GM21423 (cell line): ENCODE measurements at regions not wholly inside any gene's neighbourhood (a gene's known extent, or its start where the extent isn't known, plus 50 kb on each side); places are given as distances from the start of the nearest gene placed in this dataset.

Experiments
- ATAC-seq: cut with Tn5 transposase; IDR thresholded peaks from one replicate; pipeline ENCODE4 v1.9.1; 2021; ENCODE audit warnings: mild to moderate bottlenecking, moderate library complexity; ENCODE audit not compliant: unreplicated experiment

DNA sequence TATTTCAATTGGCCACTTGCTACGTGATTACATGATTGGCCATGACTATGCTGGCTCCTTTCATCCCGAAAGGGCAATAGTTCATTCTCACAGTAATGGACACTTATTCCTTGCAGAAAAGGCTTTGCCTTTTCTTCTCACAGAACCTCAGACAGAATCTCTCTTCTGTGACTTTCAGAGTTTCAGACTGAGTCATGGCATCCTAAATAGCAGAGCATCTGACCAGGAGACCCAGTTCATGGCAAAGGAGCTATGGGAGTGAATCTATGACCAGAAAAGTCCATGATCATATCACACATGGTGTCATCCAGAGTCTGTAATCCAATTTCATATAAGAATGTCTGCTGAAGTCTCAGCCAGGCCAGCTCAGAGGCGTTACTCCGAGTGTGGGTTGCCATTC is 263.3 kb upstream of the CLNK start:
- no peak for ATAC-seq

DNA sequence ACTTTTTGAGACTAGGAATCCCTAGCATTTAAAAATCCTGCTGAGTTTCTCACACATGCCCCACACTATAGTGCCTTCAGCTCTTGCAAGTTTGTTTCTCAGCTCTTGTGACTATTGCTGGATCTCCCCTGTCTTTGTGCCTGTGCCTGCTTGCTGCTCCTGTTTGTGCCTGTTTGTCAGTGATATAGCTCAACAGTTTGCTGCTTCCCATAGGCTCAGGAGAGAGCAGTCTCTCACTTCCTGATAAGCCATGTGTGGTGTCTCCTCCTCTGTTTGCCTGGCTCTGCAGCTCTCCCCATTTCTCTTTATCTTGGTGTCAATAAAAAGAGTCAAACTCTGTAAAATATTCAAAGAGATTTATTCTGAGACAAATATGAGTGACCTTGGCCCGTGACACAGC is 259.8 kb upstream of the CLNK start:
- ATAC-seq, result no peak

DNA sequence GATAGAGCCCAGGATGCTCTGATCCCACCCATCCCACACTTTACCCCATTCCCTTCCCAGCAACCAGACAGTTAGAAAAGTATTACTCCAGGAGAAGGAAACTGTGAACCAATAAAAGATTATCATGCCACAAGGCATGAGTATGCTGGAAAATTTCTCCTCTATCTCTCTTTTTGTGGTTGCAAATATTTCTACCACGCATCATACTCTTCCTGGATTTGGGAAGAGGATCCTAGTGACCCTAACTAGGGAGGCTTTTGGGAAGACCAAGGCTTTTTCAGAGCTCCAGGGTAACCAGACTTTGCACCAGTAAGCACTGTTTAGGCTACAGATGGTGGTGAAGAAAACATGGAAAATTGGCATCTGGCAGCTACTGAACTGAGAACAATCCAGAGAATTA is 257.6 kb upstream of the CLNK start:
- no peak for ATAC-seq

DNA sequence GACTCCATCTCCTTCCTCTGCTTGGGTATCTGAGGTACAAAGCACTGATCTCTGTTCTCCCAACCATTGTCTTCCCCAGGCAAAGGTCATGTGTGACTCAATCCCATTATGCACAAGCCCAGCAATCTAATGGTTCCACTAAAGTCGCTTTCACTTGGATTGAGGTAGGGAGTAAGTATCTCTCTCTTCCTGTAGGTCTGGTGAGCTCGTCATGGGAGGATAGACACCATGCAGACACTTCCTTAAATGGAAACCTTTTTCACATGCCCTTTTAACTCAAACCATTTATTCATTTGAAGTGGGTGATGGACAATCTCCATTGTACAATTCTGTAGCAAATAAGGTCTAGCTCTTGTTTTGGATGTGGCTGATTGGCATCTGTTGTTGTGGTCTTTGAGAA is 245.2 kb upstream of the CLNK start:
- ATAC-seq, result no peak

DNA sequence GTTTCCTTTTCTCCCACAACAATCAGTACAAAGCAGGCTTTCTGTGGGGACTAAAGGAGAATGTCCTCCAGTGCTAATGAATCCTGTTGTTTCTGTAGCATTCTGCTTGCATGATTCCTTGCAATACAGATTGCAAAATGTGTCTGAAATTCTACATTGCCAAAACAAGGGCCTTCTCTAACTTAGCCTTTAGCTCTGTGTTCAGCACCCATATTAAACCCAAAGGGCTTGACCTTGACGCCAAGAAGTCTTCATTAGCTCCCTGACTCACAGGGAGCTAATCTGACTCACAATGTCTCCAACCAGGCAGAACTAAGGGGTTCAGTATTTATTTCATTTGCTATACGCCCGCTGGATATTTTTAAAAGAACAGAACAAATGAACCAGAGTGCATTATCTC is 241.4 kb upstream of the CLNK start:
- no peak for ATAC-seq

DNA sequence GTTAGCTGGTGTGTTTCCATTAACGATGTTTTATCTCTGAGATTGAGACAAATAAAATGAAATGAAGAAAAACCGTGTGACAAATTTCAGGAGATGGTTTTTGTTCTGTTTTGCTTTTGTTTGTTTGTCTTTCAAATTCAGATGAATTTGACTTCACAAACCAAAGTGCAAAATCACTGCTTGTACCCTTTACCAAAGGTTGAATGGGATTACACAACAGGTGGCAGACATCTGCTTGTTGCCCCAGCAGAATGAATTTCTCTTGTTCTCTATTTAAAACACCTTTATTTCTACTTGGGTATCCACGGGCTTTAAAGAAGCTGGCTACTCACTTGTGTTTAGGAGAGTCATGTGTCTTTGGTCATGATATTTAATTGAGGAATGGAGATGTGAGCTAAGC is 239.7 kb upstream of the CLNK start:
- no peak for ATAC-seq

DNA sequence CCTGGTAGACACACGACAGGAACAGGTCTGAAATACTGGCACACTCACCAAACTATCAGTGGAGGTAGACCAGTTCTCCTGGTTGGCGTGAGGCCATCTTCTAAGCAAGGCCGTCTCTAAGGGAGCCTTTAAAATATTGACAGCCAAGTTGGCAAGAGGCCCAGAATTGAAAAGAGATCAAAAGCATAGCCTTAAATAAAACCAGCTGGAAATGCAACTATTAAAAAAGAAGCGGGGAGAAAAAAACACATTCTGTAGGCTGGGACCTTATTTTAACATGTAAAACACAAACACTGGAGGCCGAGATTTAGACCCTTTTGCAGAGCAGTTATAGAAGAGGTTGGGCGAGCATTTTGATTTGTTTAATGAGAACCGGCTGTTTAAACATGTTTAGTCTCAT is 233.0 kb upstream of the CLNK start:
- ATAC-seq, result no peak

DNA sequence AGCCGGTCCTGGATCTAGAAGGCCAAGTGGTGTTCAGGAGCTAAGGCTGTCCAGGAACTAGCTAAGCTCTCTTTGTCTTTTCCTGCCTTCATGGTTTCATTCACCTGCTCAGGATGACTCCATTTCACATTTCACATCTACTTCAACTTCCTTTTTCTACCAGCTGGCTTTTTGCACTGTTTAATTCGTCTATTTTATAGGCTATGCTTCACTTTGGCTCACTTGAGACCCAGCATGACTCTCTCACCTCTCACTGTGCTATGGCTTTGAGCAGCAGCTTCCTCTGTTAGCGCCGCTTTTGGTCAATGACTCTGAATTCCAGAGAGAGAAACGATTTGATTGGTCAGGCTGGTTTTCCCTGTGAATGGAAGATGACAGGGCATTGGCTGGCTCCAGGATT is 213.5 kb upstream of the CLNK start:
- ATAC-seq, result no peak

DNA sequence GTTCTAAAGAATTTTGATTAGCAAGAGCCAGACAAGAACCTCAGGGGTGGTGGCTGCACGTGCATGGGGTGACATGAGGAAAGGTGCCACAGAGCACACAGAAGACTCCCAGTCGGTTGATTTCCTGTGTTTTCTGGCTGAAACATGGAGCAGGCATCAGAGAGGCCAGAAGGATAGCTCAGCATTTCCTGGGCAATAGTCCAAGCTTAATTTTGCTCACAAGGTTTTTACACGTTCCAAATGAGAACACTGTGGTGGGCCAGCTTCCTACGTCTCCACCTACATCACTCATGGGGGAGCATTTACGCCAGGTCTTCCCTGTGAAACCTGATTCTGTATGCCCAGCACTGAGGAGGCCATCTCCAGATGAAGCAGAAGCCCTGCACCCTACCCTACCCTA is 212.5 kb upstream of the CLNK start:
- ATAC-seq, result no peak

DNA sequence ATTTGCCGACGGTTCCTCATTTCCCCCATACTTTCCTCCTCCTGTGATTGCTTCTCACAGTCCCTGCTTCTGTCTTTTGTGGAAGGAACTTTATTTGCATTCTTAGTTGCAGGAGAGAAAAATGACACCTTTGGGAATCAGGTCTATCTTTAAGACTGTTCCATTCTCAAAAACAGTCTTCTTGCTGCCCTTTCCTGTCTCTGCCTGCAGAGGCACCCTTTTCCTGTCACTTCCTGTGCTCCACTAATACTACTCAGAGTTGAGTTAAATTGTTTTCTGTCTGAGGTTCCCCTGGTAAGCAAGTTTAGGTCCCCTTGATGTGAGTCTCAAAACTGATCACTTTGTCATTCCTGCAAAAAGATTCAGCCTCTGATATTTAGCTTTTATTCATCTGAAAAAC is 208.8 kb upstream of the CLNK start:
- peak; percentile 79 for ATAC-seq

DNA sequence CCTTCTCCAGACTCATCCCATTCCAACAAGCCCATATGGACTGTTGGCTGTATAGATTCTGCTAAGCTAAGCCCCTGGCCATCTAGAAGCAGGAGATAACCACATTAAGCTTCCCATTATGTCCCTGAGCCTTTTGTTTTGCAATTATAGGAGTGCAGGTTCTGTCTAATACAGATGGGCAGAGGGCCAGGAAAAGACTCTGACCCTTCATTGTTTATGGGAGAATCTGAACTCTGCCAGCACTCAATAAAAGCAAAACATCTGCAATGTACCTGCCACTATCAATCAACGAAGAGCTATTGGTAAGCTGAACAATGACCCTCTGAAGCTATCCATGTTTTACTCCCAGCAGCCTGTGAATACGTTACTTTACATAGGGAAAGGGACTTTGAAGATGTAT is 207.3 kb upstream of the CLNK start:
- no peak for ATAC-seq

DNA sequence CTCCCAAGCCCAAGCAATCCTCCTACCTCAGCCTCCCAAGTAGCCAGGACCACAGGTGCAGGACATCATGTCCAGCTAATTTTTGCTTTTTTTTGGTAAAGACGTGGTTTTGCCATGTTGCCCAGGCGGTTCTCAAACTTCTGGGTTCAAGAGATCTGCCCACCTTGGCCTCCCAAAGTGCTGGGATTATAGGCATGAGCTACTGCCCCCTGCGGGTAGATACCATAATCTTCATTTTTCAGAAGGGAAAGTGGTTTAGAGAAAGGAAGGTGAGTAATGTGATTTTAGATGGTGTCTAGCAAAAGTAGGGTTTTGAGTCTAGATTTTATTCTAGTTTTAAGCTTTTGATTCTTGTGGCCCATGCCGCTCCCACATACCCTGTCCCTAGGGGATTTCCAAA is 205.3 kb upstream of the CLNK start:
- ATAC-seq, result no peak

DNA sequence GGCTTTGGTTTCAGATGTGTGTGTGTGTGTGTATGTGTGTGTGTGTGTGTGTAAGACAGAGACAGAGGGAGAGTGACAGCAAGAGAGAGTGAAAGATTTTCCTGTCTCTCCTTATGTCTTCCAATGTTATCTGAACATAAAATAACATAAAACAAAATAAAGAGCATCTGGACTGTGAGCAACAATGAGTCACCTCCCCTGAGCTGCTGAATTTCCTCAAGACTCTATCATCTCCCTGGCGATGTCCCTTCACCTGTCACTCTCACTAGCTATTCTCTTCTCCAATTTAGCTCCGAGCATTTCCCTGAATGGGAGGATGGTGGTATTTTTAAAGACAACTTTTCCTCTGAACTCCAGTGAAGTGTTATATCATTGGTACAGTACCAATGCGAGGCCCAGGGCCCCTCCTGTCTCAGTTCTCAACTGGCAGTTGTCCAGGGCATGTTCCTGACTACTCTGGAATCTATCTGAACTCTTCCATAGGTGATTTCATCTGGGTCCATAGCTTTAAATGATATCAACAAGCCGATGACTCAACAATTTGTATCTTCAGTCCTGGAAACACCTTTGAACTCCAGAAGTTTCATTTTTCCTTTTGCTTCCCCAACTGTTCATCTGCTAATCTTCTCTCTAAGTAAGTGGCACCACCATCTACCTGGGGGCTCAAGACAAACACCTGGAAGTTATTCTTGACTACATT is 195.0 kb upstream of the CLNK start:
- no peak for ATAC-seq

DNA sequence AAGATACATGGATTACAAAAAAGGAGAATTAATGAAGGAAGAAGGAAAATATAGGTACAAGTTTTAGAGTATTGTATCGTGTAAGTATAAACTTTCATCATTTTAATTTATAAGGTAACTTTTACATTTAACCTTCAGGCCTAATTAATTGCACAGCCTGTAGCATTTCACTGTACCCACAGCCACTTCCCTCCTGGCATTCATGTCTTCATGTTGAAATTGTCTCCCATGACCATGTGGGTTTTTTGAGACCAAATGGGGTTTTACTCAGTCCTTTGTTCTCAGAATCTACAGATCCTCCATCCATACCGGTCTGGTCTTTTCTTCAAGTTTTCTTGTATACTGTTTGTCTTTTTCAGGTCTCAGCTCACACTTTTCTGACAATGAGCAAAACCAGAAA is 194.3 kb upstream of the CLNK start:
- ATAC-seq, result no peak

DNA sequence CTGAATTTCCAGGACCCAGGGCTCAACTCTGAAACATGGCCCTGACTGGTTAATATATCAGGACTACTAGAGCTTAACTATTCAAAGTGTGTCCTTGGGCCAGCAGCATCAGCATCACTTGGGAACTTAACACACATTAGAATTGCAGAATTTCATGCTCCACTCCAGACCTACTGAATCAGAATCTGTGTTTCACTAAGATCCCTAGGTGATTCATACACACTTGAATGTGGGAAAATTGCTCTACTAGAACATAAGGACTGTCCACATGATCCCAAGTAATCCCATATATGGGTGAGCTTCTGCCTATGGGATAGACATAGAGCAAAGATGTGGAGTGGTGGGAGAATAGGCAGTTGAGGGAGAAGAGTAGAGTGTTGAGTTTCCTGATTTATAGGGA is 192.5 kb upstream of the CLNK start:
- ATAC-seq, result no peak

DNA sequence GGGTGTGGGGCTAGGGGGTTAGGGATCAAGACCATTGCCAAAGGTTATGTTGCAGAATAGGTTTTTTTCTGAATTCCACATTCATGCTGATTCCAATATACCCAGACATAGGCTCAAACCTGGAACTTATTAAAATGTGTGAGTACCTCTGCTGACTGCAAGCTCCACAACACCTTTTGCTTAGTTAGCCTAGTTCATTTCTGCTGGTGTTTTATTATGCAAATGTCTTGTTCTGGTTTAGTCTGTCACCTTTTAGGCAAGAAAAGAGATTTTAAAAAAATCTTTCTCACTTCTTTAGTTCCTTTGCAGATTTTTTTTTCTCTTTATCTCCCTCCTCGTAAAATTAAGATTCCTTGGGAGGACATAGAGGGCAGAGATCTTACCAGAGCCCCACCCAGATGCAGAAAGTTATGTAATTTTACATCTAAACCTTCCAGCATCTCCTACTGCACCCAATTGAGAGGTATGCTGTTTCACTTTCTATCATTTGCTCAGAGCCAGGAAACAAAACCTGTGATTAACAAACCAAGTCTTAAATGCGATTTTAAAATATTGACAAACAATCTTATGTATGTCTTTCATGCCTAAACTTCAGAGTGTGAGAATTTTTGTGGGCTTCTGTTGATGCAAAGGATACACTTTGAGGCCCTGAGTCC is 190.7 kb upstream of the CLNK start:
- peak; percentile 50 for ATAC-seq

DNA sequence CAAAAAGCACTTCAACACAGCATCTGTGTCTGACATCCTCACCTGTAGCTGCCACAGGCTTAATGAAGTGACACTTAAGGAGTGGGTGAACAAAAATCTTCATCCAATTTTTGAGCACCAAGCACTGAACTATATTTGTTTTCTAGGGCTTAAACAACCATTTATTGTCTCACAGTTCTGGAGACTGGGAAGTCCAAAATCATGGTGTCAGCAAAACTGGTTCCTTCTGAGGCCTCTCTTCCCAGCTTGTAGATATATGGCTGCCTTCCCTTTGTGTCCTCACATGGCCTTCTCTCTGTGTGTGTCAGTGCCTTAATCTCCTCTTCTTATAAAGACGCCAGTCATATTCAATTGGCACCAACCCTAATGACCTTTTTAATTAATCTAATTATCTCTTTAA is 189.2 kb upstream of the CLNK start:
- ATAC-seq, result no peak

DNA sequence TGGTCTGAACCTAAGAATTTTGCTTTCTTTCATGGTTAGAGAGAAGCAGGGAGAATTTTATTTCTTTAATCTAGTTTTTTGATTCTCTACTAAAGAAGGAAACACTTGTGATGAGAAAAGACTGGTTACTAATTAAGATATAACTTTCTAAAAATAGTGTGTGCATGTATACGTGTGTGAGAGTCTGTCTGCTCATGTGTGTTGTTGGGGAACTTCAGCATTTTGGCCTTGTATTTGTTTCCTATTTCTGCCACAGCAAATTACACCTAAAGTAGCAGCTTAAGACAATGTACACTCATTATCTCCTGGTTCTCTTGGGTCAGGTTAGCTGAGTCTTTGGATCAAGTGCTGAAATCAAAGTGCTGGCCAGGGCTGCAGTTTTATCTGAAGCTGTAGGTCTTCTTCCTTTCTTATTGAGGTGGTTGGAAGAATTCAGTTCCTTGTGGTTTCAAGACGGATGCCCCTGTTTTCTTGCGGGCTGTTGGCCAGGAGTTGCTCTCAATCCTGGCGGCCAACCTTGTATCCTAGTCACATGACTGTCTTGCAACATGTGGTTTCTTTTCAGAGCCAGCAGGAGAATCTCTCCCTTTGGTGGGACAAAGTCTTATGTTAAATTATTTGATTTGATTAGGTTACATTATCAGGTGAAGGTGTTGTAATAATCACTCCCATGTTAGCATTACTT is 188.4 kb upstream of the CLNK start:
- ATAC-seq, result no peak

DNA sequence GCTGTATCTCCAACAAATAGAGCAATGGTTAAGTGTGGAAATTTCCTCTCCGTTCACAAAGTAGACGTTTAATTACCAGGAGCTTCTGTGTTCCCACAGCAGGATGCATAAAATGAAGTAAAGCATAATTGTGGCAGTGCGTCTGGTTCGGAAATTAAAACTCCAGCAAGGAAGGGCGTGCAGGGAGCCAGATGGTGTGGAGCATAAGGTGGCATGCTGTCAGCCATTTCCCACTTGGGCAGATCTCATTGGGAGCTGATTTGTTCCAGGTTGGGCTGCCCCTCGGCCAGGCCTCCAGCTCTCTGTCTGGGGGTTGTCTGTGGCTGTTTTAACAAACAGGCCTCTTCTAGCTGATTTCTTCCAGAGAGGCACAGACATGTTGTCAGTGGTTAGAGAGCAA is 182.1 kb upstream of the CLNK start:
- no peak for ATAC-seq

DNA sequence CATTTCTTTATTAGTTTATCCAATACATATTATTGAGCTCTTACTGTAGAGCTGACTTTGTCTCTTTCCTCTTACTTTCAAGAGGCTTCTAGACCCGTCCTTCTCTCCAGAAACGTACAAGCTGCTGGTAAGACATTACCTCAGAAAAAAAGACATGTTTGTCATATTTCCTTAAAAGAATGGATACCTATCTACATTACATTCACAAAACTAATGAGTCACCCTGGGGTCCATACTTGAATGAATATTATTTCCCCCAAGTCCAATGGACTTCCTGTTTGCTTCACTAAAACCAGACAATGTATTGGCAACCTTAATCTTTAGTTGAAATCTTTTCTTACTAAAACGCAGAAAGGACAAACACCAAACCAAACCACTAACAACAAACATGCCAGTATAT is 176.5 kb upstream of the CLNK start:
- no peak for ATAC-seq

DNA sequence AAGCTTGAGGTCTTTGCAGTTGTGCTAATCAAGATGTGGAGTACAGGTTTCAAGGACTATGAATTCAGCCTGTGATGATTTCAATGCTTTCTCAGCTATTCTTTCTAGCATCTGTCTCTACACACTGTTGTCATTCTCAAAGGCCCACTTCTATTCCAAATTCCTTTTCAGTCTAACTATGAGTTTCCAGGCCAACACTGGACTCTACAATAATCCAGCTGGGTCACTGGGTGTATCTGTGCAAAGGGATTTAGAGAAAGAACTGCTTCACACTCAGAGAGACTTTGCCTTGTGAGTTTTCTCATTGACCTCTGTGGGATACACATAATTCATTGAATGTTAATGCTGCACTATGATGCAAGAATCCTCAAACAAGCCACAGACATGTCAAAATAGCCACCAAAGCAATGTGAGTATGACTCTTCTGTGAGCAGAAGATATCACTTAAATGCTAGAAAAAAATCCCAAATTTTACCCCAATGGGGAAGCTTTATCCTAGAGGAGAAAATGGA is 171.8 kb upstream of the CLNK start:
- no peak for ATAC-seq

DNA sequence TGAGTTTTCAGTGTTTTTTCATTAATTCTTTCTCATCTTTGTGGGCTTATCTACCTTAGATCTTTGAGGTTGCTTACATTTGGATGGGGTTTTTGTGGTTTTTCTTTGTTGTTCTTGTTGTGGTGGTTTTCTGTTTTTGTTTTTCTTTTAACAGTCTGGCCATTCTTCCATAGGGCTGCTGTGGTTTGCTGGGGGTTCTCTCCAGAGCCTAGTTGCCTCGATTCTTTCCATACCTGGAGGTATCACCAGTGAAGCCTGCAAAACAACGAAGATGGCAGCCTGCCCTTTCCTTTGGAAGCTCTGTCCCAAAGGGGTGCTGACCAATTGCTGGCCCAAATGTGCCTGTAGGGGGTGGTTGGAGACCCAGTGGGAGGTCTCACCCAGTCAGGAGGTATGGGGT is 168.6 kb upstream of the CLNK start:
- no peak for ATAC-seq
